Adrenal gland (tissue), 5 donors: ENCODE measurements at regions not wholly inside any gene's neighbourhood (a gene's known extent, or its start where the extent isn't known, plus 50 kb on each side); places are given as distances from the start of the nearest gene placed in this dataset.

Source experiments
- CTCF ChIP-seq, 6 experiments: fragments of 450-650 bp in 4 of 6; fragments of 200-600 bp in 2 of 6; sonication (generic) in 1 of 6; IDR thresholded peaks; 1 replicate in 5 of 6; 2 replicates in 1 of 6; pipeline versions ENCODE4 v1.5.1 to v1.8.0; 2016 to 2021; ENCODE audit warnings: antibody characterized with exemption in 6 of 6, mild to moderate bottlenecking in 2 of 6, moderate library complexity in 1 of 6
- POLR2A ChIP-seq, 2 donors: fragments of 450-650 bp; IDR thresholded peaks; one replicate each; pipeline ENCODE4 v1.6.1; 2017; ENCODE audit warnings: antibody characterized with exemption in 2 of 2, mild to moderate bottlenecking in 2 of 2, moderate library complexity in 1 of 2
- donor health status: DM: no; HTN: no; CAD: no.

DNA sequence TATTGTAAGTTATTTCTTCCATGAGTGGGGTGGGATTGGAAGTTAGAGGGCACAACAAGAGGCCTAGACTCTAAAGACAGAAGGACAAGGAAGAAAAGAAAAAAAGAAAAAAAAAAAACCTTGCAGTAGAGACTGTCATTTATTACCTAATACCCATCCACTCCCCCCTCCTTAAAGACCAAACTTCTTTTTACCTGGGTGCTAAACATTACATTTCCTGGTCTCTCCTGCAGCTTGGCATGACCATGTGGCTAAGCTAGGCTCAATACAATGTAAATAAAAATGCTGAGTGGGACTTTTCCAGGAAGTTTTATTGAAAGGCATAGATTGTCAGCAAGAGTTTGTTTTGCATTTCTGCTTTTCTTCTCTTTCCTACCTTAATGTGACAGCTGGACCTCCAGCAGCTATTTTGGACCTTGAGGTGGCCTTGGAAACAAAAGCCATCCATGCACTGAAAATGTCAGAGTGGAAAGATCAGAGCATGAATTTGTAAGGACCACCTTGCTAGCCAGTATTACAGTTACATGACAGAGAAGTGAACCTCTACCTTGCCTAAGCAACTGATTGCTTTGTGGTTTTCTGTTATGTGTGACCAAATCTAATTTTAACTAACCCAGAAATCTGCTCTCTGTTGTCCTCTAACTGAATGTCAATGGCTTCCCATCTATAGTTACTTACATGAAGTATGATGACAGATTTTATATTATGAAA is 81.3 kb upstream of the SFMBT2 start:
- TF ChIP-seq POLR2A (IDR thresholded peaks at IDR 0.05) (no peak), CTCF (IDR thresholded peaks at IDR 0.05) (no peak)
